ENCODE measurements at regions not wholly inside any gene's neighbourhood (a gene's known extent, or its start where the extent isn't known, plus 50 kb on each side); places are given as distances from the start of the nearest gene placed in this dataset.

GRCh38 chr4:156169011-156169410 lies 215.3 kb upstream of the CTSO start:
- no peak overlapping the region for H3K27ac ChIP-seq
- 48 to 56% methylated on average over 3 of the region's 3 CpGs for WGBS, 2 donors

GRCh38 chr4:156168288-156168687 lies 214.6 kb upstream of the CTSO start:
- Histone ChIP-seq H3K4me3 (no peak overlapping the region), H3K27ac (no peak overlapping the region), H3K27me3 (no peaks in the 10 kb centered on the region), H3K4me1 (no peaks in the 10 kb centered on the region), H3K36me3 (no peaks in the 10 kb centered on the region), H3K9me3 (no peaks in the 10 kb centered on the region)
- DNase-seq (ENCODE audit: low spot score in 2 of 2), result no peak
- TF ChIP-seq EP300 (IDR thresholded peaks at IDR 0.05) (no peak), POLR2A (IDR thresholded peaks at IDR 0.05) (no peak), CTCF (IDR thresholded peaks at IDR 0.05) (no peak)
- 29 to 75% methylated on average over 1 of the region's 1 CpG for WGBS, 2 donors

More at GRCh38 chr4:156169011-156169410, 215.3 kb upstream of the CTSO start:
- Histone ChIP-seq H3K4me1 (no peaks in the 10 kb centered on the region), H3K36me3 (no peaks in the 10 kb centered on the region), H3K9me3 (no peaks in the 10 kb centered on the region), H3K4me3 (no peak overlapping the region), H3K27me3 (no peaks in the 10 kb centered on the region)
- TF ChIP-seq CTCF (IDR thresholded peaks at IDR 0.05), result peak in 1 of 5 experiments; percentile 4
- no peak for TF ChIP-seq EP300 (IDR thresholded peaks at IDR 0.05)
- DNase-seq (ENCODE audit: low spot score in 2 of 2), result no peak

GRCh38 chr4:156158747-156159146 lies 205.1 kb upstream of the CTSO start:
- Histone ChIP-seq H3K27me3 (no peaks in the 10 kb centered on the region), H3K9me3 (no peaks in the 10 kb centered on the region), H3K4me1 (no peaks in the 10 kb centered on the region), H3K4me3 (no peak overlapping the region), H3K36me3 (no peaks in the 10 kb centered on the region), H3K27ac (no peak overlapping the region)
- TF ChIP-seq EP300 (IDR thresholded peaks at IDR 0.05) (no peak), POLR2A (IDR thresholded peaks at IDR 0.05) (no peak), CTCF (IDR thresholded peaks at IDR 0.05) (no peak)
- DNase-seq (ENCODE audit: low spot score in 2 of 2), result no peak

GRCh38 chr4:156154978-156155377 lies 201.3 kb upstream of the CTSO start:
- H3K9me3 ChIP-seq, result no peaks in the 10 kb centered on the region
- H3K36me3 ChIP-seq, result no peaks in the 10 kb centered on the region
- H3K27me3 ChIP-seq, result no peaks in the 10 kb centered on the region
- no peaks in the 10 kb centered on the region for H3K4me1 ChIP-seq
- 78 to 81% methylated on average over 4 of the region's 4 CpGs for WGBS, 2 donors
- TF ChIP-seq POLR2A (IDR thresholded peaks at IDR 0.05) (no peak), CTCF (IDR thresholded peaks at IDR 0.05) (no peak), EP300 (IDR thresholded peaks at IDR 0.05) (no peak)
- no peak overlapping the region for H3K27ac ChIP-seq
- DNase-seq (ENCODE audit: low spot score in 2 of 2), result no peak
- H3K4me3 ChIP-seq, result no peak overlapping the region

- H3K9me3 ChIP-seq, result no peaks in the 10 kb centered on the region
- H3K27me3 ChIP-seq, result no peaks in the 10 kb centered on the region
- no peak for DNase-seq (ENCODE audit: low spot score in 2 of 2)
- TF ChIP-seq POLR2A (IDR thresholded peaks at IDR 0.05) (no peak), CTCF (IDR thresholded peaks at IDR 0.05) (no peak), EP300 (IDR thresholded peaks at IDR 0.05) (no peak)
- H3K27ac ChIP-seq, result no peak overlapping the region
- no peaks in the 10 kb centered on the region for H3K4me1 ChIP-seq
- 43 to 47% methylated on average over 2 of the region's 2 CpGs for WGBS, 2 donors
- H3K36me3 ChIP-seq, result no peaks in the 10 kb centered on the region
- H3K4me3 ChIP-seq, result no peak overlapping the region
Measured at GRCh38 chr4:156146571-156146970, 192.9 kb upstream of the CTSO start.
